Naive B cell (primary cell): ENCODE measurements at regions not wholly inside any gene's neighbourhood (a gene's known extent, or its start where the extent isn't known, plus 50 kb on each side); places are given as distances from the start of the nearest gene placed in this dataset.

Experiments
- ATAC-seq, 2 donors: fragments of 150-1000 bp; cut with Tn5 transposase; 2 replicates each; pipeline ENCODE4 v1.10.0; 2021; ENCODE audit warnings: low read depth in 2 of 2, mild to moderate bottlenecking in 2 of 2, moderate library complexity in 2 of 2
- DNase-seq: peaks from one replicate; pipeline ENCODE4 v3.0.0; 2022
- H3K27ac Mint-ChIP-seq, 6 donors: one replicate each; pipeline ENCODE4 v1.8.0; 2020 to 2022; ENCODE audit warnings: mild to moderate bottlenecking in 6 of 6, mixed read lengths in 6 of 6, moderate library complexity in 5 of 6, inconsistent platforms in 2 of 6
- H3K27me3 Mint-ChIP-seq, 3 donors: one replicate each; pipeline ENCODE4 v1.8.0; 2021 to 2022; ENCODE audit warnings: mixed read lengths in 3 of 3, mild to moderate bottlenecking in 1 of 3
- H3K36me3 Mint-ChIP-seq, 2 donors: one replicate each; pipeline ENCODE4 v1.8.0; 2020 to 2022; ENCODE audit warnings: mixed read lengths in 2 of 2, inconsistent platforms in 1 of 2, mild to moderate bottlenecking in 1 of 2
- H3K4me1 Mint-ChIP-seq, 3 donors: one replicate each; pipeline ENCODE4 v1.8.0; 2020 to 2022; ENCODE audit warnings: mixed read lengths in 3 of 3, inconsistent platforms in 1 of 3, mild to moderate bottlenecking in 1 of 3, moderate library complexity in 1 of 3
- H3K4me3 Mint-ChIP-seq, 8 donors: one replicate each; pipeline ENCODE4 v1.8.0; 2020 to 2022; ENCODE audit warnings: mild to moderate bottlenecking in 8 of 8, mixed read lengths in 8 of 8, moderate library complexity in 8 of 8, inconsistent platforms in 2 of 8
- H3K9me3 Mint-ChIP-seq, 7 donors: one replicate each; pipeline ENCODE4 v1.8.0; 2020 to 2022; ENCODE audit warnings: mixed read lengths in 7 of 7, mild to moderate bottlenecking in 5 of 7, inconsistent platforms in 2 of 7, moderate library complexity in 1 of 7

DNA sequence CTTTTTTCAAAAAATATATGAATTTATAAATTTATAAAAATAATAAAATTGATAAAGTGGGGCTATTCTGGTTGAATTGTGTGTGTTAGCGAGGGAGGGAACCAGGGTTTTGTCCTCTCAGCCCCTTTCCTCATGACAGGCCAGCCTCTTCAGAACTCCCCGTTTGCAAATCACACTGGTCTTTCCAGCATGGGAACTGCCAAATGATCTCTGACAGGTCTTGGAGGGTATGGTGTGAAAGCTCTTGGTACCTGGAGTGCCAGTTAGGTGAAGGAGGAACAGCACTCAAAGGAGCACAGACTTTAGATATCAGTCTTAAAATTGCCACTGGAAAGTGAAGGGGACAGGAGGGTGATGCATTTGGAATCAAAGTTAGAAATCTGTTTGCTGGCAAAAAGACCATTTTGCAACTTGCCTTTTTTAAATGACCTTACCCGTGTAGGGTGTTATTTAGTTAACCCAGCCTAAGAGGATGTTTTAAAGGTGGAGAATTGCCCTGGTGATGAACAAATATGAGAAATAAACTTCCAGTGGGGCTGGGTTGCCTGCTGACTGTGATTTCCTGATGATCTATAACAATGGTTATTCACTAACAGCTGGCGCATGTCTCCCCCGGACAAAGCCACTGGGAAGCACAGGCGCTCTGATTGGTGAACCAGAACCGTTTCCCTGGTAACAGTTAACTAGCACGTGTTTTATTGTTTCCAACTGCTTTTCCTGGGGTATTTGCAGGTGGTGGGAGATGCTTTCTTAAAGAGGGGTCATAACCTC lies 85.3 kb upstream of the EFEMP1 start:
- no peak for DNase-seq
- H3K36me3 Mint-ChIP-seq = no peaks in the 10 kb centered on the region
- peaks cover 5 to 7% (median 6%) of the 10 kb centered on the region in 3 donors for H3K27me3 Mint-ChIP-seq
- no peak overlapping the region for H3K27ac Mint-ChIP-seq
- no peak overlapping the region for H3K4me3 Mint-ChIP-seq
- no peaks in the 10 kb centered on the region for H3K4me1 Mint-ChIP-seq
- H3K9me3 Mint-ChIP-seq = no peaks in the 10 kb centered on the region
- no peak for ATAC-seq

DNA sequence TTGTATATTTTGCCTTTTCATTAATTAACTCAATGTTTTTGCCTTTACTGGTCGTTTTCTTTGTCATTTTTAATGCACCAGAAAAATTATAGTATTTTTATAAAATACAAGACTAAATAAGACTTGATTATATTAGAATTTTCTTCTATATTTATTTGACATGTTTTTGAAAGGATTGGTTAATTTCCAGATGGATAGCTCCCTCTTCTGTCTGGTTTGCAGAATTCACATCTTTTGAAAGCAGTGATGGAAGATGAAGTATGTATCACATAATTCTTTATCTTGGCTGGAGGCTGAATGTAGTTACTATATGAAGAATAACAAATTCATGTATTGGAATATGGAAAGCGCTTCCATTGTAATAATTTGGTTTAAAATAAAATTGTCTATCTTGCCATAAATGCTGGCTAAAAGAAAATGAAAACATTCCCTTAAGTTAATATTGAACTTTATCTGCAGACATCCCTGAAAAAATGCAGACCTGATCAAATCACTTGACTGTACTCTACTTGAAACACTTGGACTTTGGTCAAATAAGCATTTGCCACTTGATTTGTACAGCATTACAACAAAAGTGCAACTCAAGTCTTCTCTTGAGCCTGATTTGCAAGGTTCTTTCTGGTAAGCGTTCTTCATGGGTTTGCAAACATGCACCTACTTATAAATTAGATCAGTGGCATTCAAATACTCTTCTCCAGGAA lies 86.3 kb upstream of the EFEMP1 start:
- no peak for ATAC-seq
- no peak overlapping the region for H3K27ac Mint-ChIP-seq

DNA sequence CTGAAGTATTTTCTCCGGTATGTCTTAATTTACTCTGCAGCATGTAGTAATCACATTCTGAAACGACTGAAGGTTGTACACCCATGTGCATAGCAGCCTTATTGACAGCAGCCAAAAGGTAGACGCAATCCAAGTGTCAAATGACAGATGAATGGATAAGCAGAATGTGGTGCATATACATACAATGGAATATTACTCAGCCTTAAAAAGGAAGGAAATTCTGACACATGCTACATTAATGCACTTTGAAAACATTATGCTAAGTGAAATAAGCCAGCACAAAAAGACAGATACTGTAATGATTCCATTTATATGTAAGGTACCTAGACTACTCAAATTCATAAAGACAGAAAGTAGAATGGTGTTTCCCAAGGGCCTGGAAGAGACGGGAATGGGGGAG lies 88.0 kb upstream of the EFEMP1 start:
- Mint-ChIP-seq H3K27ac (no peak overlapping the region), H3K27me3 (peaks cover 7 to 14% (median 7%) of the 10 kb centered on the region in 3 donors), H3K36me3 (no peaks in the 10 kb centered on the region), H3K4me1 (peaks cover 0 to 7% (median 4%) of the 10 kb centered on the region in 3 donors), H3K9me3 (no peaks in the 10 kb centered on the region), H3K4me3 (no peak overlapping the region)
- DNase-seq (no peak), ATAC-seq (no peak)

More for the DNA sequence above, 86.3 kb upstream of the EFEMP1 start:
- DNase-seq = no peak
- Mint-ChIP-seq H3K4me3 (no peak overlapping the region), H3K9me3 (no peaks in the 10 kb centered on the region), H3K36me3 (no peaks in the 10 kb centered on the region), H3K27me3 (peaks cover 0 to 7% (median 6%) of the 10 kb centered on the region in 3 donors), H3K4me1 (no peaks in the 10 kb centered on the region)

DNA sequence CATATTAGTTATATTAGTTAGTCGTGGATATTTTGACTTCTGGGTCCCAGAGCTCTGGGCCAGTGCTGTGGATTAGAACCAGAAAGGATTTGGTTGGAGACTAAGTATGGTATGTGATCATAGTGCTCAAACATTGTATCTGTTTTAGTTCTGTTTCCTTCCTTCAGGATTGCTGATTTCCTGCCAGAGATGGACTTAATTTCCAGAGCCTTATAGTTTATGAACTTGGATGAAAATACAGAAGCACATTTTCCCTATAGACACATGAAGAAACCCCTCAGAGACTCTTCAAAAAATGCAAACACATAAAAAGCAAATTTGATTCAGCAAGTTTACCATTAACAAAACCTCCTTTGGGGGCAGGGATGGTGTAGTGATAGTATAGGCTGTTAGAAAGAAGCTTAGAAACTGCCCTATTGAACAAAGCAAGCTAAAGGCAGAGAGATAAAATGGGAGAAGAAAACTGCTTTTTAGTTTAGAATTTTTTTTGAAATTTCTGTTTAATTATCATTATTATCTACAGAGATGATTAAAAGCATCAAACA lies 88.7 kb upstream of the EFEMP1 start:
- H3K4me1 Mint-ChIP-seq = peaks cover 0 to 7% (median 4%) of the 10 kb centered on the region in 3 donors
- ATAC-seq (no peak), DNase-seq (no peak)
- no peaks in the 10 kb centered on the region for H3K9me3 Mint-ChIP-seq
- peaks cover 7 to 14% (median 7%) of the 10 kb centered on the region in 3 donors for H3K27me3 Mint-ChIP-seq
- no peak overlapping the region for H3K27ac Mint-ChIP-seq
- no peak overlapping the region for H3K4me3 Mint-ChIP-seq
- H3K36me3 Mint-ChIP-seq = no peaks in the 10 kb centered on the region

DNA sequence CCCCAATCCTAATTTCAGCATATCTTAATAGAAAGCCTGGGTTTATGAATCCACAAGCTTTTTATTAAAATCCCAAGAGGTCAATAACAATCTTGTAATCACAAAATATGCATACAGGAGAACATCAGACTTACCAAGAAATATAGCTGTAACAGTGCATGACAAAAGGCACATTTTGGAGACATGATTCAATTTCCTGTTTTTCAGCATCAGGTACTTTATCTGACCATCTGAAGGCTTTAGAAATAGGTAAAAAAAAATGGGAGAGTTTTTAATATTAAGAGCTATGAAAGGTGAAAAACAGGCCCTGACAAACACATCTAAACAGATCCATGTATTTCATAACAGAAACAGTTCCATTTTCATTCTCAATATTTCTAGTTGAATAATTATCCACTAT lies 89.9 kb upstream of the EFEMP1 start:
- no peaks in the 10 kb centered on the region for H3K36me3 Mint-ChIP-seq
- H3K9me3 Mint-ChIP-seq = no peaks in the 10 kb centered on the region
- DNase-seq = no peak
- no peak for ATAC-seq
- H3K4me1 Mint-ChIP-seq = peaks cover 0 to 7% (median 4%) of the 10 kb centered on the region in 3 donors
- no peak overlapping the region for H3K4me3 Mint-ChIP-seq
- H3K27ac Mint-ChIP-seq = no peak overlapping the region
- peaks cover 7 to 17% (median 7%) of the 10 kb centered on the region in 3 donors for H3K27me3 Mint-ChIP-seq

DNA sequence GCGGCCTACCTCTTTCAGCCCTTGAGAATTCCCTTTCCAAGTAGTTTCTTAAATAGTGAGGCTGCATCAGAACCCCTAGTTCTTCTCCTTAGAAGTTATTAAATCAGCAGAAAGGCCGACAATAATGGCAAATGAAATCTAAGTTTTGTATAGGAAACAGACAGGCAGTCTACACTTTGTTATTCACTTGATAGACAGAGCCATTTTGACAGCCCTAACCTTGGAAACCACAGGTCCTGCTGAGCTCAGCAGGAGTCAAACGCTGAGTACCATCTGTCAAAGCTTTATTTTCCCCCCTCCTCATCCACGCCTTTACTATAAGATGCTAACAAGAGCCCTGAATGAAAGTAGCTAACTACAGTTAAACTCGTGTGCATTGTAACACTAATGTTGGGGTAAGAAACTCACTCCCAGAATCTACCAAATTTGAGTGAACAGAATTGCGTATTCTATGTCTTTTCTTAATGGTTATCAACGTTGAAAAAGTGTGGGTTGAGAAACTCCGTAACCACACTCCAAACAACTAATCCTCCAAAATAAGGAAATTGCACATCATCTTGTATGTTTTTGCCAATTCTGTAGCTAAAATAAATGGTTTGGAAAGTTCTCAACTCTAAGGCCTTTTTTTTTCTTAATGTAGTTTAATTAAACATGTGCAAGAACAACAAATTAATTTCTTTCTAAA lies 90.6 kb upstream of the EFEMP1 start:
- Mint-ChIP-seq H3K36me3 (no peaks in the 10 kb centered on the region), H3K9me3 (no peaks in the 10 kb centered on the region), H3K4me3 (no peak overlapping the region), H3K4me1 (peaks cover 0 to 7% (median 4%) of the 10 kb centered on the region in 3 donors), H3K27ac (no peak overlapping the region), H3K27me3 (peaks cover 7 to 17% (median 7%) of the 10 kb centered on the region in 3 donors)
- ATAC-seq (no peak), DNase-seq (no peak)

DNA sequence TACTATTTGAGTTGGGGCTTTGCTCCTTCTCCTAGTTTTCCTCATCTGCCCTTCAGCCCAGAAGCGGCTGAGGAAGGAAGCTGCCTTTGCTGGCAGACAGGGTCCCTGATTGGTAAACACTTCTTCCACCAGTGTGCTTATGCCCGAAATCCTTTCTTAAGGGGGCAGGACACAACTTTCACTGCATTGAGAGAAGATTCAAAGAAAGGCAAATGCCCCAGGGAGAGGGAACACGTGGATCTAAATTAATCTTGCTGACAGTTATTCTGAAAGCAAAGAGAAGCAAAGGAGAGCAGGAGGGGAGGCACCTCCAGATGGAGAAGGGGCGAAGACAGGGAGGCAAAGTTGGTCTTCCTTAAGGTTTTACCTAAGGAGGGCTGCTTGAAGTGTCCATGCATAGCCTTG lies 92.1 kb upstream of the EFEMP1 start:
- H3K4me1 Mint-ChIP-seq = peaks cover 0 to 7% (median 4%) of the 10 kb centered on the region in 3 donors
- H3K4me3 Mint-ChIP-seq = no peak overlapping the region
- H3K9me3 Mint-ChIP-seq = no peaks in the 10 kb centered on the region
- peaks cover 7 to 17% (median 7%) of the 10 kb centered on the region in 3 donors for H3K27me3 Mint-ChIP-seq
- ATAC-seq (no peak), DNase-seq (no peak)
- H3K36me3 Mint-ChIP-seq = no peaks in the 10 kb centered on the region
- H3K27ac Mint-ChIP-seq = no peak overlapping the region

DNA sequence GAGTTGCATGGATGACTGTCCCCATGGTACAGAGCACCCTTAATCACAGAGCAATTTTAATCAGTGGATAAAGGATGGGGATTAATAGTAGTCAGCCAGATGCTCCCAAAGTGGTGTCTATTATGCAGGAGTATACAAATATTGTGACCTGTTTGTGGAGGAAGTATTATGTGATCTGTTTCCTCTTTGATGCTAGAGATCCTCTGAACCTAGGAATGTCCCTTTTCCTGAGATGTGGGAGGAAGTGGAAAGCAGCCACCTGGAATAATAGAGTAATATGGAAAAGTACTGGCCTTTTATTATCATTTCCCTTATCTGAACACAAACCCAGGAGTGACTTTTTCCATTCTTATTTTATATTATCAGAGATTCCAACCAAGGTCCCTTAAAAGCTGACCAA lies 94.2 kb upstream of the EFEMP1 start:
- H3K4me1 Mint-ChIP-seq = peaks cover 0 to 7% (median 4%) of the 10 kb centered on the region in 3 donors
- ATAC-seq (no peak), DNase-seq (no peak)
- H3K9me3 Mint-ChIP-seq = no peaks in the 10 kb centered on the region
- H3K36me3 Mint-ChIP-seq = no peaks in the 10 kb centered on the region
- H3K4me3 Mint-ChIP-seq = no peak overlapping the region
- peaks cover 0 to 11% (median 7%) of the 10 kb centered on the region in 3 donors for H3K27me3 Mint-ChIP-seq
- H3K27ac Mint-ChIP-seq = no peak overlapping the region

DNA sequence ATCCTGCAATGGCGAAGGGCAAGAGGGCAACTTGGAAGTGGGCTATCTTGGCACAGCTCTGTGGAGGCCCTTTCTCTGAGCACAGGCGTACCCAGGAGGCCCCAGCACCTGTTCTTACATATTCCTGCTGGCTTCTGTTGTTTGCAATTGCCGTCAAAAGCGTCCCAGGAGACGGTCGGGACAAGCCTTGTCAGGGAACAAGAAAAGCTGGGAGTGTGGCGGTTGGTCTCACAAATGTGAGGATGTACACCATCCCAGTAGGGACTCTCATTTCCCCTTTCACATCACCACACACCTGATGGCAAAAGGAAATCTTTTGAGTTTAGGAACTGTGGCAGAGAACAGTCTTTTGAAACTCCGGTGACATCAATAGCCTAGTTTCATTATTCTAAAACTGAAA lies 94.7 kb upstream of the EFEMP1 start:
- no peak for DNase-seq
- no peaks in the 10 kb centered on the region for H3K9me3 Mint-ChIP-seq
- peaks cover 0 to 7% (median 4%) of the 10 kb centered on the region in 3 donors for H3K4me1 Mint-ChIP-seq
- no peaks in the 10 kb centered on the region for H3K36me3 Mint-ChIP-seq
- no peak overlapping the region for H3K4me3 Mint-ChIP-seq
- no peak overlapping the region for H3K27ac Mint-ChIP-seq
- peaks cover 0 to 11% (median 7%) of the 10 kb centered on the region in 3 donors for H3K27me3 Mint-ChIP-seq
- ATAC-seq = no peak

DNA sequence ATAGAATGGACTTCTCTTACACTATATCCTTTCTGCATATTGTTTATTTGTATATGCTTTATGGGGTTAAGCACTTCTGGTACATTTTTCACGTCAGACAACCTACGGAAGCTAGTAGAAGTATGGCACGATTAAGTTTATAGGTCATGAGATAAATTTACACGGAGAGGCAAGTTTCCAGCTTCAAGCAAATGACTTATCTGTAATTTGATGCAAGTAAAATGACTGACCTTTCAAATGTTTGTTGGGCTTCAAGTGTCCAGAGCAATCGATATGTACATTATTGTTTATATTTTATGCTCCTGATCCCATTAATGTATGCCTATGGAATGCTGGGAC lies 97.5 kb upstream of the EFEMP1 start:
- H3K27me3 Mint-ChIP-seq = peaks cover 0 to 5% (median under 1%) of the 10 kb centered on the region in 3 donors
- ATAC-seq (no peak), DNase-seq (no peak)
- no peak overlapping the region for H3K4me3 Mint-ChIP-seq
- H3K27ac Mint-ChIP-seq = no peak overlapping the region
- H3K4me1 Mint-ChIP-seq = peaks cover 0 to under 1% (median 0%) of the 10 kb centered on the region in 3 donors
- no peaks in the 10 kb centered on the region for H3K9me3 Mint-ChIP-seq
- H3K36me3 Mint-ChIP-seq = no peaks in the 10 kb centered on the region

DNA sequence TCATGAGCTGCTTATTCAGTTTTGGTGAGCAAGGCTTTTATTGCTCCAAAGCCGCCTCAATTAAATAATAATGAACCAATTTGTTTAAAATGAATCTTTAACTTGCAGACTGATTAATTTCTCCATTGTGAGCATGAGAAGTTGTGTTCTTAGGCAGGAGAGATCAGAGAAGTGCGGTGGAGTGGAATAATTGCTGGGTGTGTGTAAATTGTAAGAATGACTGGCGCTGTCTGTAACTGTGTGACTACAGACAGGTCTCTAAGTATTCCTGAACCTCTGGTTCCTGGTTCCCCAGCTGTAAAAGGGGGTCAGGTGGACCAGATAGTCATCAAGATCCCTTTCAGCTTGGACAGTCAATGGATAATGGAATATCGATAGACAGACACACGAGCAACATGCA lies 98.0 kb upstream of the EFEMP1 start:
- no peak for ATAC-seq
- H3K9me3 Mint-ChIP-seq = no peaks in the 10 kb centered on the region
- peaks cover 0 to 4% (median 0%) of the 10 kb centered on the region in 3 donors for H3K27me3 Mint-ChIP-seq

DNA sequence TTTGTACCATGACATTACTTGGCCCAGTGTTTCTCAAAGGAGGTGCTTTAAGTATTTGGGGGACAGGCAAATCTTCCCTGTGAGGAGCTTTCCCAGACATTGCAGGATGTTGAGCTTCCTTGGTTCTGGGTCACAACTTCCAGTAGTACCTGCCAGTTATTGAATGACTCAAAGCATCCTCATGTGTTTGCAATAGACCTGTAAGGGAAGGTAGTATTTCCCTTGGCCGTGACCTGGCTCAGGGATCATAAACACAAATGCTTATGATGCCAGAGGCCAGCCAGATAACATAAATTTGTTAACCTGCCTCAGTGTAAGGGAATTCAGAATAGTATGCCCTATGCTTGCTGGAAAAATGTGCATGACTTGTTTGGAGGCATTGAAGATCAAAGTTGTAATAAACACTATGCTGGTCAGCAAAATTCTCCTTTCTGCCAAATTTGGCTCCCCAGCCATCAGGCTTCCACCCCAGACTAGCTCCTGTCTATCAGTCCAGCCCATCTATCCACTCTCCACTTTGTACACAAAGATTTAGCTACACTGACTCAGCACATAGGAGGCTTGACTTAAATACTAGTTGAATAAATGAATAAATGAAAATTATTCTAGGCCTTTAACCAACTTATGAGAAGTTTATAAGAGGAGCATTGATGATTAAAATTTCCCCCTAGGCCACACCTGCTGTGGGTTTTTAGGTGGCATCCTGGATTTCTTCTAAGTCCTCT lies 102.0 kb upstream of the EFEMP1 start:
- DNase-seq = no peak
- Mint-ChIP-seq H3K36me3 (no peaks in the 10 kb centered on the region), H3K4me3 (no peak overlapping the region), H3K4me1 (no peaks in the 10 kb centered on the region), H3K9me3 (no peaks in the 10 kb centered on the region), H3K27me3 (peaks cover 0 to 6% (median 0%) of the 10 kb centered on the region in 3 donors), H3K27ac (no peak overlapping the region)
- ATAC-seq = no peak

More for the DNA sequence above, 98.0 kb upstream of the EFEMP1 start:
- no peak overlapping the region for H3K4me3 Mint-ChIP-seq
- H3K27ac Mint-ChIP-seq = no peak overlapping the region
- no peak for DNase-seq
- H3K36me3 Mint-ChIP-seq = no peaks in the 10 kb centered on the region
- no peaks in the 10 kb centered on the region for H3K4me1 Mint-ChIP-seq

DNA sequence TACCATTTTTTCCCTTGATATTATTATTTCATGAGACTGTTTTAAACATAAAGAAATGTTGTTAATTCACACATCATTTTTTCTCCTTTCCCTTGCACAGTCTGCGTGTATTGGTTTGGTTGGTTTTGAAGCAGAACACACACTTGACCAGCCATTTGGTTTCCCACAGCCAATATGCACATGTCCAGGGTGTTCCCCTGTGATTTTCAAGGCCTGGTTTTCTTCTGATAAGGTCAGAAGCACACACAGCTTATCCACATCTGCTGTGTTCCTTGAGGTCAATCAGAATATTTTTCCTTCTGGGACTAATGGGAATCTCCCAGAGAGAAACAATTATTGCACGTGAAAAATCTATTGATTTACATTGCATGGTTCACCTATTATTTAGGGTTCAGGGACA lies 103.2 kb upstream of the EFEMP1 start:
- H3K4me1 Mint-ChIP-seq = no peaks in the 10 kb centered on the region
- DNase-seq (no peak), ATAC-seq (no peak)
- H3K27me3 Mint-ChIP-seq = peaks cover 0 to 6% (median 0%) of the 10 kb centered on the region in 3 donors
- H3K4me3 Mint-ChIP-seq = no peak overlapping the region
- H3K27ac Mint-ChIP-seq = no peak overlapping the region
- H3K36me3 Mint-ChIP-seq = no peaks in the 10 kb centered on the region
- H3K9me3 Mint-ChIP-seq = peaks cover 0 to 3% (median 0%) of the 10 kb centered on the region in 7 donors
